B cell (primary cell): ENCODE measurements at regions not wholly inside any gene's neighbourhood (a gene's known extent, or its start where the extent isn't known, plus 50 kb on each side); places are given as distances from the start of the nearest gene placed in this dataset.

Experiments
- ATAC-seq: fragments of 200-7000 bp; cut with Tn5 transposase; one replicate; pipeline ENCODE4 v1.10.0; 2021; ENCODE audit warnings: low read depth, mild to moderate bottlenecking, moderate number of reproducible peaks, moderate library complexity
- CTCF ChIA-PET: fragments of 350-600 bp; sonication (Branson Sonifier 250); formaldehyde crosslinking; loops from one replicate; lab custom pipeline; 2021; ENCODE audit warnings: antibody characterized with exemption, inconsistent platforms; lab: Charles Lee
- POLR2A ChIA-PET: fragments of 350-600 bp; sonication (Branson Sonifier 250); formaldehyde crosslinking; loops from one replicate; lab custom pipeline; 2021; ENCODE audit warnings: antibody characterized with exemption; lab: Charles Lee
- DNase-seq: peaks from one replicate; pipeline ENCODE4 v3.0.0; 2013
- H2AFZ ChIP-seq: 2 replicates; pipeline ENCODE4 v1.6.1; 2012; ENCODE audit warnings: mild to moderate bottlenecking, low read depth, low read length; ENCODE audit not compliant: insufficient read depth, poor library complexity, severe bottlenecking
- H3K27ac ChIP-seq, 2 donors: 1 replicate in 1 of 2; 2 replicates in 1 of 2; pipeline ENCODE4 v1.5.1; 2012 to 2013; ENCODE audit warnings: low read length in 2 of 2, mild to moderate bottlenecking in 2 of 2, moderate library complexity in 1 of 2
- H3K27me3 ChIP-seq, 4 experiments: fragments of 200-600 bp in 1 of 4; sonication (generic) in 1 of 4; replicated peaks in 1 of 4; 1 replicate in 2 of 4; 2 replicates in 2 of 4; pipeline versions ENCODE4 v1.6.1 to v1.7.0; 2013 to 2016; ENCODE audit warnings: low read length in 3 of 4, mild to moderate bottlenecking in 2 of 4, mixed read lengths in 1 of 4, moderate library complexity in 1 of 4; ENCODE audit not compliant: insufficient read depth in 4 of 4, control insufficient read depth in 3 of 4; ENCODE audit errors: control extremely low read depth in 1 of 4
- H3K36me3 ChIP-seq, 2 experiments: replicated peaks in 1 of 2; 1 replicate in 1 of 2; 2 replicates in 1 of 2; pipeline versions ENCODE4 v1.6.1 to v1.7.1; 2013; ENCODE audit warnings: low read length in 1 of 2; ENCODE audit not compliant: insufficient read depth in 2 of 2, control insufficient read depth in 1 of 2; ENCODE audit errors: control extremely low read depth in 1 of 2, extremely low read depth in 1 of 2
- H3K4me1 ChIP-seq, 2 donors: fragments of 200-600 bp in 1 of 2; sonication (generic) in 1 of 2; 1 replicate in 1 of 2; 2 replicates in 1 of 2; pipeline versions ENCODE4 v1.5.1 to v1.6.1; 2013 to 2017; ENCODE audit warnings: low read length in 2 of 2; ENCODE audit not compliant: control insufficient read depth in 2 of 2, insufficient read depth in 2 of 2
- H3K4me2 ChIP-seq: replicated peaks from 2 replicates; pipeline ENCODE3; 2012; ENCODE audit warnings: mild to moderate bottlenecking, low read depth, low read length; ENCODE audit not compliant: poor library complexity, severe bottlenecking
- H3K4me3 ChIP-seq, 5 experiments: fragments of 200-600 bp in 1 of 5; sonication (generic) in 1 of 5; 1 replicate in 3 of 5; 2 replicates in 2 of 5; pipeline versions ENCODE4 v1.5.1 to v1.7.0; 2011 to 2016; ENCODE audit warnings: low read length in 4 of 5, mild to moderate bottlenecking in 4 of 5, low read depth in 2 of 5, control low read depth in 1 of 5, moderate library complexity in 1 of 5; ENCODE audit not compliant: insufficient read depth in 1 of 5; ENCODE audit errors: control extremely low read depth in 1 of 5, extremely low read depth in 1 of 5
- H3K79me2 ChIP-seq: fragments of 200-600 bp; sonication (generic); one replicate; pipeline ENCODE4 v1.6.0; 2016; ENCODE audit warnings: low read length; ENCODE audit not compliant: control insufficient read depth, insufficient read depth
- H3K9ac ChIP-seq: fragments of 200-600 bp; sonication (generic); 2 replicates; pipeline ENCODE4 v1.6.1; 2017; ENCODE audit warnings: mild to moderate bottlenecking, low read length, moderate library complexity
- H3K9me3 ChIP-seq, 3 donors: one replicate each; pipeline versions ENCODE4 v1.6.1 to v1.7.1; 2013; ENCODE audit warnings: low read length in 2 of 3; ENCODE audit not compliant: control insufficient read depth in 2 of 3, insufficient read depth in 1 of 3; ENCODE audit errors: control extremely low read depth in 1 of 3
- H4K20me1 ChIP-seq: 2 replicates; pipeline ENCODE4 v1.6.0; 2012; ENCODE audit warnings: mild to moderate bottlenecking, low read length; ENCODE audit not compliant: insufficient read depth, control insufficient read depth, poor library complexity, severe bottlenecking
- H3K27ac Mint-ChIP-seq: one replicate; pipeline ENCODE4 v1.8.0; 2021; ENCODE audit warnings: mixed read lengths
- H3K27me3 Mint-ChIP-seq: one replicate; pipeline ENCODE4 v1.8.0; 2021; ENCODE audit warnings: mixed read lengths
- H3K4me1 Mint-ChIP-seq: one replicate; pipeline ENCODE4 v1.8.0; 2021; ENCODE audit warnings: mixed read lengths
- H3K4me3 Mint-ChIP-seq: one replicate; pipeline ENCODE4 v1.8.0; 2021; ENCODE audit warnings: mixed read lengths
- H3K9me3 Mint-ChIP-seq: one replicate; pipeline ENCODE4 v1.8.0; 2022; ENCODE audit warnings: mixed read lengths; ENCODE audit not compliant: insufficient read depth
- CTCF ChIP-seq: fragments of 200-600 bp; IDR thresholded peaks from one replicate; pipeline ENCODE4 v1.8.0; 2022; ENCODE audit warnings: antibody characterized with exemption, mild to moderate bottlenecking
- EZH2 ChIP-seq: IDR thresholded peaks from 2 replicates; pipeline ENCODE4 v1.6.1; 2012; ENCODE audit warnings: borderline replicate concordance, low read depth, mild to moderate bottlenecking, moderate library complexity, low read length; ENCODE audit not compliant: insufficient read depth, poor library complexity, severe bottlenecking
- WGBS: methylation state at CpG from one replicate; pipeline ENCODE4 v1.1.5; 2013; ENCODE audit warnings: missing lambda C conversion rate; ENCODE audit not compliant: insufficient coverage; 5-methylcytosine and 5-hydroxymethylcytosine counted together
- intact Hi-C: fragments of 100-400 bp; cut with micrococcal nuclease; formaldehyde crosslinking; loops from one replicate; pipeline ENCODE4 v1.10.0; 2022

GRCh38 chr2:220224691-220225543, 597.5 kb downstream of the SLC4A3 start:
- H3K9ac ChIP-seq, result no peak overlapping the region
- no peaks in the 10 kb centered on the region for H3K4me1 ChIP-seq
- H3K36me3 ChIP-seq, result no peaks in the 10 kb centered on the region
- no peaks in the 10 kb centered on the region for H4K20me1 ChIP-seq
- DNase-seq (no peak), ATAC-seq (no peak)
- H3K9me3 ChIP-seq, result peaks cover 0 to 3% (median 0%) of the 10 kb centered on the region in 3 donors
- WGBS, result 79% methylated on average over 4 of the region's 4 CpGs
- Mint-ChIP-seq H3K27me3 (no peaks in the 10 kb centered on the region), H3K27ac (no peak overlapping the region), H3K4me1 (no peaks in the 10 kb centered on the region), H3K9me3 (no peaks in the 10 kb centered on the region), H3K4me3 (no peak overlapping the region)
- intact Hi-C loops, result no loop called here
- H3K27me3 ChIP-seq, result no peaks in the 10 kb centered on the region
- H3K4me3 ChIP-seq, result no peak overlapping the region
- H2AFZ ChIP-seq, result no peak overlapping the region
- ChIA-PET CTCF (no interaction called here), POLR2A (no interaction called here)
- no peak for TF ChIP-seq CTCF
- H3K4me2 ChIP-seq, result no peak overlapping the region
- H3K79me2 ChIP-seq, result no peaks in the 10 kb centered on the region
- no peak overlapping the region for H3K27ac ChIP-seq

- H3K79me2 ChIP-seq, result no peaks in the 10 kb centered on the region
- TF ChIP-seq EZH2 (no peak), CTCF (no peak)
- CTCF ChIA-PET, result no interaction called here
- POLR2A ChIA-PET, result no interaction called here
- no peak overlapping the region for H2AFZ ChIP-seq
- intact Hi-C loops, result no loop called here
- H3K27me3 Mint-ChIP-seq, result no peaks in the 10 kb centered on the region
- no peak overlapping the region for H3K4me3 Mint-ChIP-seq
- H3K9me3 Mint-ChIP-seq, result no peaks in the 10 kb centered on the region
- no peaks in the 10 kb centered on the region for H3K4me1 Mint-ChIP-seq
- H4K20me1 ChIP-seq, result no peaks in the 10 kb centered on the region
- no peak overlapping the region for H3K9ac ChIP-seq
- no peak overlapping the region for H3K27ac Mint-ChIP-seq
- no peak overlapping the region for H3K27ac ChIP-seq
- H3K4me1 ChIP-seq, result no peaks in the 10 kb centered on the region
- DNase-seq, result no peak
- H3K9me3 ChIP-seq, result peaks cover 0 to 3% (median 0%) of the 10 kb centered on the region in 3 donors
- no peaks in the 10 kb centered on the region for H3K36me3 ChIP-seq
- no peak for ATAC-seq
- no peak overlapping the region for H3K4me2 ChIP-seq
- 63% methylated on average over 1 of the region's 2 CpGs for WGBS
- no peak overlapping the region for H3K4me3 ChIP-seq
- no peaks in the 10 kb centered on the region for H3K27me3 ChIP-seq
Observed at GRCh38 chr2:220226076-220226475, 598.6 kb downstream of the SLC4A3 start.
